Skeletal muscle satellite cell (primary cell): ENCODE measurements at regions not wholly inside any gene's neighbourhood (a gene's known extent, or its start where the extent isn't known, plus 50 kb on each side); places are given as distances from the start of the nearest gene placed in this dataset.
"Not testable (repeated sequence)": the region's sequence is repeated elsewhere in the genome, so short reads cannot be mapped to it uniquely, and the experiment has no call there.

Experiments
- H3K27me3 ChIP-seq: 2 replicates; pipeline ENCODE4 v1.7.0; 2013; ENCODE audit warnings: low read length; ENCODE audit not compliant: control insufficient read depth, insufficient read depth
- H3K36me3 ChIP-seq: 2 replicates; pipeline ENCODE4 v1.7.0; 2013; ENCODE audit warnings: mild to moderate bottlenecking, control low read depth, low read length; ENCODE audit not compliant: insufficient read depth
- H3K4me1 ChIP-seq: 2 replicates; pipeline ENCODE4 v1.7.0; 2013; ENCODE audit warnings: low read length; ENCODE audit not compliant: control insufficient read depth, insufficient read depth
- H3K4me2 ChIP-seq: 2 replicates; pipeline ENCODE4 v1.7.0; 2013; ENCODE audit warnings: mild to moderate bottlenecking, low read length
- H3K4me3 ChIP-seq: 2 replicates; pipeline ENCODE4 v1.7.0; 2013; ENCODE audit warnings: low read length
- H3K9ac ChIP-seq: 2 replicates; pipeline ENCODE4 v1.7.0; 2013; ENCODE audit warnings: mild to moderate bottlenecking, low read depth, low read length, moderate library complexity
- H3K9me3 ChIP-seq: replicated peaks from 2 replicates; pipeline ENCODE4 v1.7.0; 2013; ENCODE audit warnings: mild to moderate bottlenecking, control low read depth, low read length

- Histone ChIP-seq H3K4me3 (no peak overlapping the region), H3K36me3 (no peaks in the 10 kb centered on the region), H3K9ac (no peak overlapping the region), H3K27me3 (no peaks in the 10 kb centered on the region), H3K4me1 (no peaks in the 10 kb centered on the region), H3K9me3 (no peaks in the 10 kb centered on the region), H3K4me2 (no peak overlapping the region)
Measured at GRCh38 chr2:136715146-136715545, 50.2 kb upstream of the THSD7B start.

- no peaks in the 10 kb centered on the region for H3K9me3 ChIP-seq
- no peak overlapping the region for H3K4me3 ChIP-seq
- no peak overlapping the region for H3K9ac ChIP-seq
- H3K36me3 ChIP-seq, result no peaks in the 10 kb centered on the region
- no peak overlapping the region for H3K4me2 ChIP-seq
- no peaks in the 10 kb centered on the region for H3K4me1 ChIP-seq
- H3K27me3 ChIP-seq, result no peaks in the 10 kb centered on the region
Measured at GRCh38 chr2:136714452-136714951, 50.8 kb upstream of the THSD7B start.

GRCh38 chr2:136713739-136714138 lies 51.6 kb upstream of the THSD7B start:
- Histone ChIP-seq H3K36me3 (no peaks in the 10 kb centered on the region), H3K4me2 (no peak overlapping the region), H3K4me1 (no peaks in the 10 kb centered on the region), H3K9ac (no peak overlapping the region), H3K9me3 (no peaks in the 10 kb centered on the region), H3K4me3 (no peak overlapping the region), H3K27me3 (no peaks in the 10 kb centered on the region)

- no peaks in the 10 kb centered on the region for H3K4me1 ChIP-seq
- H3K9ac ChIP-seq, result no peak overlapping the region
- H3K36me3 ChIP-seq, result no peaks in the 10 kb centered on the region
- H3K27me3 ChIP-seq, result no peaks in the 10 kb centered on the region
- H3K9me3 ChIP-seq, result peaks cover 5% of the 10 kb centered on the region
- H3K4me3 ChIP-seq, result no peak overlapping the region
- no peak overlapping the region for H3K4me2 ChIP-seq
Measured at GRCh38 chr2:136705336-136705735, 60.0 kb upstream of the THSD7B start.

- H3K27me3 ChIP-seq, result no peaks in the 10 kb centered on the region
- H3K4me2 ChIP-seq, result no peak overlapping the region
- H3K9ac ChIP-seq, result no peak overlapping the region
- H3K36me3 ChIP-seq, result no peaks in the 10 kb centered on the region
- peaks cover 5% of the 10 kb centered on the region for H3K9me3 ChIP-seq
- H3K4me3 ChIP-seq, result no peak overlapping the region
- no peaks in the 10 kb centered on the region for H3K4me1 ChIP-seq
Measured at GRCh38 chr2:136703214-136703613, 62.1 kb upstream of the THSD7B start.

- Histone ChIP-seq H3K4me2 (no peak overlapping the region), H3K9me3 (peaks cover 7% of the 10 kb centered on the region), H3K27me3 (no peaks in the 10 kb centered on the region), H3K4me3 (no peak overlapping the region), H3K36me3 (no peaks in the 10 kb centered on the region), H3K4me1 (no peaks in the 10 kb centered on the region), H3K9ac (no peak overlapping the region)
Measured at GRCh38 chr2:136696438-136696837, 68.9 kb upstream of the THSD7B start.

- H3K4me2 ChIP-seq, result no peak overlapping the region
- H3K27me3 ChIP-seq, result no peaks in the 10 kb centered on the region
- no peaks in the 10 kb centered on the region for H3K4me1 ChIP-seq
- H3K4me3 ChIP-seq, result no peak overlapping the region
- H3K9ac ChIP-seq, result no peak overlapping the region
- peaks cover 7% of the 10 kb centered on the region for H3K9me3 ChIP-seq
- H3K36me3 ChIP-seq, result no peaks in the 10 kb centered on the region
Measured at GRCh38 chr2:136693966-136694365, 71.4 kb upstream of the THSD7B start.

- not testable (repeated sequence) for H3K27me3 ChIP-seq, H3K4me1 ChIP-seq
Measured at GRCh38 chr2:136680079-136680478, 85.3 kb upstream of the THSD7B start.

GRCh38 chr2:136665736-136666135 lies 99.6 kb upstream of the THSD7B start:
- Histone ChIP-seq H3K9me3 (peaks cover 11% of the 10 kb centered on the region), H3K4me3 (no peak overlapping the region), H3K36me3 (no peaks in the 10 kb centered on the region), H3K4me2 (no peak overlapping the region), H3K4me1 (no peaks in the 10 kb centered on the region), H3K9ac (no peak overlapping the region), H3K27me3 (no peaks in the 10 kb centered on the region)

More at GRCh38 chr2:136680079-136680478, 85.3 kb upstream of the THSD7B start:
- not testable (repeated sequence) for H3K36me3 ChIP-seq, H3K9ac ChIP-seq, H3K4me3 ChIP-seq, H3K9me3 ChIP-seq, H3K4me2 ChIP-seq

- no peaks in the 10 kb centered on the region for H3K27me3 ChIP-seq
Measured at GRCh38 chr2:136664713-136665405, 100.5 kb upstream of the THSD7B start.

GRCh38 chr2:136658201-136658600 lies 107.1 kb upstream of the THSD7B start:
- H3K4me3 ChIP-seq, result no peak overlapping the region
- H3K4me2 ChIP-seq, result no peak overlapping the region
- no peaks in the 10 kb centered on the region for H3K27me3 ChIP-seq
- H3K9me3 ChIP-seq, result peaks cover 3% of the 10 kb centered on the region
- H3K36me3 ChIP-seq, result no peaks in the 10 kb centered on the region
- H3K9ac ChIP-seq, result no peak overlapping the region
- no peaks in the 10 kb centered on the region for H3K4me1 ChIP-seq

More at GRCh38 chr2:136664713-136665405, 100.5 kb upstream of the THSD7B start:
- Histone ChIP-seq H3K4me1 (no peaks in the 10 kb centered on the region), H3K9me3 (peaks cover 13% of the 10 kb centered on the region), H3K9ac (no peak overlapping the region), H3K36me3 (no peaks in the 10 kb centered on the region), H3K4me2 (no peak overlapping the region), H3K4me3 (no peak overlapping the region)

GRCh38 chr2:136653861-136654260 lies 111.5 kb upstream of the THSD7B start:
- Histone ChIP-seq H3K9ac (no peak overlapping the region), H3K4me3 (no peak overlapping the region), H3K36me3 (no peaks in the 10 kb centered on the region), H3K4me1 (no peaks in the 10 kb centered on the region), H3K27me3 (no peaks in the 10 kb centered on the region), H3K9me3 (no peaks in the 10 kb centered on the region), H3K4me2 (no peak overlapping the region)
